Body of pancreas (tissue), 4 donors: ENCODE measurements at regions not wholly inside any gene's neighbourhood (a gene's known extent, or its start where the extent isn't known, plus 50 kb on each side); places are given as distances from the start of the nearest gene placed in this dataset.

Experiments
- POLR2A ChIP-seq, 3 donors: fragments of 450-650 bp; IDR thresholded peaks; one replicate each; pipeline ENCODE4 v1.6.1; 2016; ENCODE audit warnings: antibody characterized with exemption in 3 of 3, mild to moderate bottlenecking in 2 of 3
- TF ChIP-seq, protein P1 (sequence below), 7 experiments: fragments of 450-650 bp in 4 of 7; fragments of 200-600 bp in 3 of 7; sonication (generic) in 3 of 7; IDR thresholded peaks; one replicate each; pipeline ENCODE4 v1.5.1; 2016 to 2019; ENCODE audit warnings: antibody characterized with exemption in 7 of 7

- TF ChIP-seq, protein P1, sequence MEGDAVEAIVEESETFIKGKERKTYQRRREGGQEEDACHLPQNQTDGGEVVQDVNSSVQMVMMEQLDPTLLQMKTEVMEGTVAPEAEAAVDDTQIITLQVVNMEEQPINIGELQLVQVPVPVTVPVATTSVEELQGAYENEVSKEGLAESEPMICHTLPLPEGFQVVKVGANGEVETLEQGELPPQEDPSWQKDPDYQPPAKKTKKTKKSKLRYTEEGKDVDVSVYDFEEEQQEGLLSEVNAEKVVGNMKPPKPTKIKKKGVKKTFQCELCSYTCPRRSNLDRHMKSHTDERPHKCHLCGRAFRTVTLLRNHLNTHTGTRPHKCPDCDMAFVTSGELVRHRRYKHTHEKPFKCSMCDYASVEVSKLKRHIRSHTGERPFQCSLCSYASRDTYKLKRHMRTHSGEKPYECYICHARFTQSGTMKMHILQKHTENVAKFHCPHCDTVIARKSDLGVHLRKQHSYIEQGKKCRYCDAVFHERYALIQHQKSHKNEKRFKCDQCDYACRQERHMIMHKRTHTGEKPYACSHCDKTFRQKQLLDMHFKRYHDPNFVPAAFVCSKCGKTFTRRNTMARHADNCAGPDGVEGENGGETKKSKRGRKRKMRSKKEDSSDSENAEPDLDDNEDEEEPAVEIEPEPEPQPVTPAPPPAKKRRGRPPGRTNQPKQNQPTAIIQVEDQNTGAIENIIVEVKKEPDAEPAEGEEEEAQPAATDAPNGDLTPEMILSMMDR (IDR thresholded peaks at IDR 0.05) = no peak
- TF ChIP-seq POLR2A (IDR thresholded peaks at IDR 0.05) = no peak
Measured at GRCh38 chr3:13702286-13702685, 153.4 kb downstream of the FBLN2 start.
